Neural cell (in vitro differentiated cells): ENCODE measurements at regions not wholly inside any gene's neighbourhood (a gene's known extent, or its start where the extent isn't known, plus 50 kb on each side); places are given as distances from the start of the nearest gene placed in this dataset.

Experiments used
- EP300 ChIP-seq: fragments of 450-650 bp; conservative IDR thresholded peaks from 2 replicates; pipeline ENCODE4 v1.6.1; 2014; ENCODE audit warnings: antibody characterized with exemption, mild to moderate bottlenecking, moderate library complexity; ENCODE audit not compliant: poor library complexity, severe bottlenecking
- EZH2 ChIP-seq: fragments of 200-600, 300-800 bp; shearing (Covaris generic), sonication (generic); IDR thresholded peaks from 2 replicates; pipeline ENCODE4 v1.6.1; 2014; ENCODE audit warnings: antibody characterized with exemption, low read length, borderline replicate concordance, mild to moderate bottlenecking; ENCODE audit not compliant: insufficient read depth, poor library complexity, severe bottlenecking
- MXI1 ChIP-seq: fragments of 450-650 bp; conservative IDR thresholded peaks from 2 replicates; pipeline ENCODE4 v1.6.1; 2014; ENCODE audit warnings: antibody characterized with exemption, mild to moderate bottlenecking; ENCODE audit not compliant: poor library complexity, severe bottlenecking
- POLR2AphosphoS5 ChIP-seq: IDR thresholded peaks from 2 replicates; pipeline ENCODE4 v1.6.1; 2012
- RAD21 ChIP-seq: fragments of 450-650 bp; conservative IDR thresholded peaks from 2 replicates; pipeline ENCODE4 v1.6.1; 2014; ENCODE audit warnings: antibody characterized with exemption, mild to moderate bottlenecking, moderate library complexity
- TAF1 ChIP-seq: IDR thresholded peaks from 2 replicates; pipeline ENCODE4 v1.6.1; 2012; ENCODE audit warnings: low read depth
- TF ChIP-seq, protein P1 (sequence below): IDR thresholded peaks from 2 replicates; pipeline ENCODE4 v1.6.1; 2012; ENCODE audit warnings: borderline replicate concordance
- TF ChIP-seq, protein P2 (sequence below): fragments of 450-650 bp; IDR thresholded peaks from 2 replicates; pipeline ENCODE4 v1.5.1; 2014; ENCODE audit warnings: antibody characterized with exemption, mild to moderate bottlenecking, moderate library complexity; ENCODE audit not compliant: poor library complexity, severe bottlenecking

DNA sequence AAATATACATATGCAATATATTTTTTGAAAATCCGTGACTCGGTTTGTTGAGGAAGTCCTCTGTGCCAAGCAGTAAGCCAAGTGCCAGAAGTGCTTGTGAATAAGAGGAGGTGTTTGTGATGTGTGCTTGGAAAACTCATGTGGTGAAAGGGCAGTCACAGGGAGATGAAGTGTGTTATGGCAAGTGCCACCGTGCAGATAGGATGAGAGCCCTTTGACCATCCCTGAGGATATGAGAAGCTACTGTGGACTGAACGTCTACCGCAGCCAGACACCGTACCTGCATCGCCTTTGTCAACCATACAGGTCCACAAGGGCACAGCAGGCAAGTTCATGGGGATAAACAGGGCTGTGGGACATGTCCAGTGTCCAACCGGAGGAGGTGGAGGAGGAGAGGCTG lies 288.9 kb upstream of the MYT1L start:
- TF ChIP-seq RAD21 (no peak), MXI1 (no peak), TAF1 (no peak), EP300 (no peak), POLR2AphosphoS5 (no peak), EZH2 (no peak)
- TF ChIP-seq, protein P1, sequence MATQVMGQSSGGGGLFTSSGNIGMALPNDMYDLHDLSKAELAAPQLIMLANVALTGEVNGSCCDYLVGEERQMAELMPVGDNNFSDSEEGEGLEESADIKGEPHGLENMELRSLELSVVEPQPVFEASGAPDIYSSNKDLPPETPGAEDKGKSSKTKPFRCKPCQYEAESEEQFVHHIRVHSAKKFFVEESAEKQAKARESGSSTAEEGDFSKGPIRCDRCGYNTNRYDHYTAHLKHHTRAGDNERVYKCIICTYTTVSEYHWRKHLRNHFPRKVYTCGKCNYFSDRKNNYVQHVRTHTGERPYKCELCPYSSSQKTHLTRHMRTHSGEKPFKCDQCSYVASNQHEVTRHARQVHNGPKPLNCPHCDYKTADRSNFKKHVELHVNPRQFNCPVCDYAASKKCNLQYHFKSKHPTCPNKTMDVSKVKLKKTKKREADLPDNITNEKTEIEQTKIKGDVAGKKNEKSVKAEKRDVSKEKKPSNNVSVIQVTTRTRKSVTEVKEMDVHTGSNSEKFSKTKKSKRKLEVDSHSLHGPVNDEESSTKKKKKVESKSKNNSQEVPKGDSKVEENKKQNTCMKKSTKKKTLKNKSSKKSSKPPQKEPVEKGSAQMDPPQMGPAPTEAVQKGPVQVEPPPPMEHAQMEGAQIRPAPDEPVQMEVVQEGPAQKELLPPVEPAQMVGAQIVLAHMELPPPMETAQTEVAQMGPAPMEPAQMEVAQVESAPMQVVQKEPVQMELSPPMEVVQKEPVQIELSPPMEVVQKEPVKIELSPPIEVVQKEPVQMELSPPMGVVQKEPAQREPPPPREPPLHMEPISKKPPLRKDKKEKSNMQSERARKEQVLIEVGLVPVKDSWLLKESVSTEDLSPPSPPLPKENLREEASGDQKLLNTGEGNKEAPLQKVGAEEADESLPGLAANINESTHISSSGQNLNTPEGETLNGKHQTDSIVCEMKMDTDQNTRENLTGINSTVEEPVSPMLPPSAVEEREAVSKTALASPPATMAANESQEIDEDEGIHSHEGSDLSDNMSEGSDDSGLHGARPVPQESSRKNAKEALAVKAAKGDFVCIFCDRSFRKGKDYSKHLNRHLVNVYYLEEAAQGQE: no peak
- TF ChIP-seq, protein P2, sequence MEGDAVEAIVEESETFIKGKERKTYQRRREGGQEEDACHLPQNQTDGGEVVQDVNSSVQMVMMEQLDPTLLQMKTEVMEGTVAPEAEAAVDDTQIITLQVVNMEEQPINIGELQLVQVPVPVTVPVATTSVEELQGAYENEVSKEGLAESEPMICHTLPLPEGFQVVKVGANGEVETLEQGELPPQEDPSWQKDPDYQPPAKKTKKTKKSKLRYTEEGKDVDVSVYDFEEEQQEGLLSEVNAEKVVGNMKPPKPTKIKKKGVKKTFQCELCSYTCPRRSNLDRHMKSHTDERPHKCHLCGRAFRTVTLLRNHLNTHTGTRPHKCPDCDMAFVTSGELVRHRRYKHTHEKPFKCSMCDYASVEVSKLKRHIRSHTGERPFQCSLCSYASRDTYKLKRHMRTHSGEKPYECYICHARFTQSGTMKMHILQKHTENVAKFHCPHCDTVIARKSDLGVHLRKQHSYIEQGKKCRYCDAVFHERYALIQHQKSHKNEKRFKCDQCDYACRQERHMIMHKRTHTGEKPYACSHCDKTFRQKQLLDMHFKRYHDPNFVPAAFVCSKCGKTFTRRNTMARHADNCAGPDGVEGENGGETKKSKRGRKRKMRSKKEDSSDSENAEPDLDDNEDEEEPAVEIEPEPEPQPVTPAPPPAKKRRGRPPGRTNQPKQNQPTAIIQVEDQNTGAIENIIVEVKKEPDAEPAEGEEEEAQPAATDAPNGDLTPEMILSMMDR: no peak
